GM21528 (cell line): ENCODE measurements at regions not wholly inside any gene's neighbourhood (a gene's known extent, or its start where the extent isn't known, plus 50 kb on each side); places are given as distances from the start of the nearest gene placed in this dataset.
A peak's percentile ranks its signal among the peaks of the same experiment; 100 is the strongest.

Experiments used
- ATAC-seq: cut with Tn5 transposase; IDR thresholded peaks from one replicate; pipeline ENCODE4 v1.9.1; 2021; ENCODE audit warnings: mild to moderate bottlenecking, moderate library complexity; ENCODE audit not compliant: unreplicated experiment, low FRiP score

DNA sequence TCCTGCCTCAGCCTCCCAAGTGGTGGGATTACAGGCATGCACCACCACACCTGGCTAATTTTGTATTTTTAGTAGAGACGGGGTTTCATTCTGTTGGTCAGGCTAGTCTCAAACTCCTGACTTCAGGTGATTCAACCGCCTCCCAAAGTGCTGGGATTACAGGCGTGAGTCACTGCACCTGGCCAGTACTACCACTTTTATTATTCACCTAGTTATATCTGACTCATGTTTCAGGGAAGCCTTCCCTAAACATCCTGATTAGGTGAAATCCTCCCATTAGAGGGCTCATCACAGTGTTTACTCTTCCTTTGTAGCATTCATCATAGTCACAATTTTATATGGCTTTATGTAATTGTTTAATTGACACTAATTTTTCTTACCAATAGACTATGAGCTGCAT, 295.3 kb upstream of the SOX5 start:
- no peak for ATAC-seq

GRCh38 chr12:24244231-24244630, 294.8 kb upstream of the SOX5 start:
- no peak for ATAC-seq

- ATAC-seq, result no peak
These were observed 291.2 kb upstream of the SOX5 start for GRCh38 chr12:24240707-24241106.

GRCh38 chr12:24233519-24234246, 284.2 kb upstream of the SOX5 start:
- ATAC-seq, result no peak

GRCh38 chr12:24232531-24232930, 283.1 kb upstream of the SOX5 start:
- no peak for ATAC-seq

- peak; percentile 71 for ATAC-seq
These were observed 281.8 kb upstream of the SOX5 start for GRCh38 chr12:24231298-24231697.

GRCh38 chr12:24230061-24230701, 280.7 kb upstream of the SOX5 start:
- no peak for ATAC-seq

- ATAC-seq, result no peak
These were observed 279.7 kb upstream of the SOX5 start for GRCh38 chr12:24229031-24229700.

GRCh38 chr12:24228371-24228770, 278.9 kb upstream of the SOX5 start:
- ATAC-seq, result no peak

GRCh38 chr12:24227551-24227950, 278.1 kb upstream of the SOX5 start:
- ATAC-seq, result no peak

DNA sequence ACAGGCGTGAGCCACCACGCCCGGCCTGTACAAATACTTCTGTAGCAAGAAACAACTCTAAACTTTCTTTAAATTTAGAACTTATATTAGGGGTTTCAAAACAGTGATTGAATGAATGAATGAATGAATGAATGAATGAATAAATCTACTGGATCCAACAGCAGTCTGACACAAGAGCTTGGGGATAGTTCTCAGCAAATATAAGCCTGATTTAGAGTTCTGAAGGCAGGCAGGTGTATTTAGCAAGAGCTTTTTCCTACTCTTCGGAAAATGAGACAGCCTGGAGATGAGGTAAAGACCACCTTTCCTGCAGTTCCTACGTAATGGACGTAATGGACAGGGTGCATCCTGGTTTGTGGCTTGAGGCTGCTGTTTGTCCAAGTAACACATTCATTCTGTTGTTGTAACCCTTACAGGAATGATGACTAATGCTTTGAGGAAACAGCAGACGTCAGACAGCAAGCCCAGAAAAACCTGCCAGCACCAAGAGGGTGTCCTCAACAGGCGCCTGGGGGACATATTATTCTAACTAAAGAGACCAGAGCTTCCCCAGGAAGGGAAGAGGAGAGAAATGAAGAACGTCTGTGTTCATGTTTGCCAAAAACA, 277.4 kb upstream of the SOX5 start:
- no peak for ATAC-seq

GRCh38 chr12:24224401-24224800, 274.9 kb upstream of the SOX5 start:
- ATAC-seq, result no peak

- no peak for ATAC-seq
These were observed 274.5 kb upstream of the SOX5 start for GRCh38 chr12:24223926-24224325.

GRCh38 chr12:24222968-24223367, 273.5 kb upstream of the SOX5 start:
- ATAC-seq, result no peak

DNA sequence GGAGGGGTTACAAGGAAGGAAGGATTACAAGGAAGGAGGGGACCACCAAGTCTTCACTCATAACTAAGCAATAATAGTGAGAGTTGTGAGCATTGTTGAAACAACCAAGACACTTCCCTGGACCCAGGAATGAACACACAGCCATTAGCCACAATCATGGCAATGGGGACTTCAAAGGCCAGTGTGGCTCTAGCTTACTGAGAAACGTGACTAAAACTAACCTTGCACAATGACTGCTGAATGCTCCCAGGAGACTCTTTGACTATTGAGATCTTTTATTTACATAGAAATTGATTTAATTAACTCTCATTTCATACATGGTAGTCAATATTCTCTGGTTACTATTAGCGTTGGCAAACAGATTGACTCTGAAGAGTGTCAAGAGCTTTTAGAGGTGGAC, 263.0 kb upstream of the SOX5 start:
- ATAC-seq, result no peak

GRCh38 chr12:24206621-24207020, 257.2 kb upstream of the SOX5 start:
- ATAC-seq, result no peak

DNA sequence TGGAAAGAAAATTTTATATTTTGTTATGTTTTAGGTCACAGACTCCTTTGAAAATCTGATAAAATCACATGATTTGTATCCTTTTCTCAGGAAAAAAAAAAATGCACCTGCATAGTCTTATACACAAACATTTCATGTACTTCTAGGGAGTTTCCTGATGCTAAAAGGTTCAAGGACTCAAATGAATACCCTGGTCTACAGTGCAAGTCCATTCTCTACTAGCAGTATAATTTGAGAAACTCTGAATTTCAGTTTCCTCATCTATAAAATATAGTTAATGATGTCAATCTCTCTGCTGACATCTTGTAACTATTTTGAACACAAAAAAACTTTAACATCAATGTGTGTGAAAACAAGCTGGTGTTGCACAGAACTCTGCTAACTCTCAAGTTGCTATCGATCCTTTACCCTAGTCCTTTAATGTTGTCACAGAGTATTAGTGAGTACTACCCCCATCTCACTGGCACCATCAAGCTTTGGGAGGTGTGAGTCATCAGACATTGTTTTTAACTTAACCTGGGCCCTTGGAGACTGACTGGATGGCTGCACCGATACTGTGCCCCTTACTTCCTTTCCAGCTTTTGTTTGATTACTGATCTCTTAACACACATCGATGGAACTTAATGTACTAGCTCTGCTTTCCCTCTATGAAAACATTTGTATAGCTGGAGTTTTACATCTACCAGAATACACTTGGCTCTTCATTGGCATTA, 251.9 kb upstream of the SOX5 start:
- no peak for ATAC-seq

DNA sequence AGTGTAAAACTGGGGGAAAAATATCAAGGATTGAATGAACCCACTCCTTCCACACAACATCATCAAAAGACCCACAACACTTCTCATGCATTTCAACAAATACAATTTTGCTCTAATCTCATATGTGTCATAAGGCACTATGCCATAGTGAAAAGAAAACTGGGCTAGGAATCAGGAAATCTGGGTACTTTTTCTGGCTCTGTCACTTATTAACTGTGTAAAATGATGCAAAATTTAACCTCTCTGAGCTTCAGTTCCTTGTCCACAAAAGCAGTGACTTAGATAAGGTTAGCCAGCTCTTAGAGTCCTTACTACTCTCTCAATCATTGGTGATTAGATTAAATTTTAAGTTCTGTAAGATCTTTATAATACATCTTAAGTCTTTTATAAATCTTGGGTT, 250.5 kb upstream of the SOX5 start:
- ATAC-seq, result no peak

GRCh38 chr12:24198936-24199671, 249.6 kb upstream of the SOX5 start:
- ATAC-seq, result no peak

DNA sequence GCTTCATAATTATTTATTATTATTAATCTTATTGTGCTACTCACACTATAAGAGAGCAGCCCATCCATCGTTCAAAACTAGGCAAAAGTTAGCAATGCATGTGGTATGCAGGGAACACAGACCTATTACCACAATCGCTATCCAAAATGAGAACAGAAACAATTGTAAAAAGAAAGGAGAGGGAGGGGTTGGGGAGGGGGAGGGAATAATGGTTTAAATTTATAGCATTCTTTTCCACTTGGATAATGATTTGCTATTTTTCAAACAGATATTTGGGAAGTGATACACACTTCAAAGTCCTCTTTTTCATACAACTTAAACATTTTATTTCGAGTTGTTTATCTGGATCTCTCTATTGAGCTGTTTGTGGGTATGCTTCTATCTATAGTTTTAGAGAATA, 248.6 kb upstream of the SOX5 start:
- no peak for ATAC-seq
